Mucosa of rectum (tissue), 2 donors: ENCODE measurements at regions not wholly inside any gene's neighbourhood (a gene's known extent, or its start where the extent isn't known, plus 50 kb on each side); places are given as distances from the start of the nearest gene placed in this dataset.

Experiments used
- H3K27ac ChIP-seq, 2 donors: one replicate each; pipeline ENCODE4 v1.7.0; 2013; ENCODE audit warnings: inconsistent platforms in 2 of 2, low read depth in 2 of 2, low read length in 2 of 2
- H3K27me3 ChIP-seq, 2 donors: one replicate each; pipeline ENCODE4 v1.7.0; 2013; ENCODE audit warnings: low read length in 2 of 2; ENCODE audit not compliant: control insufficient read depth in 2 of 2, insufficient read depth in 2 of 2
- H3K36me3 ChIP-seq, 2 donors: one replicate each; pipeline ENCODE4 v1.7.0; 2013; ENCODE audit warnings: low read length in 2 of 2; ENCODE audit not compliant: control insufficient read depth in 2 of 2, insufficient read depth in 2 of 2
- H3K4me1 ChIP-seq, 2 donors: one replicate each; pipeline ENCODE4 v1.7.0; 2013; ENCODE audit warnings: low read length in 2 of 2, mild to moderate bottlenecking in 1 of 2; ENCODE audit not compliant: control insufficient read depth in 2 of 2, insufficient read depth in 2 of 2
- H3K4me3 ChIP-seq, 2 donors: one replicate each; pipeline ENCODE4 v1.7.0; 2013; ENCODE audit warnings: low read length in 2 of 2
- H3K9ac ChIP-seq, 2 donors: one replicate each; pipeline ENCODE4 v1.7.0; 2013; ENCODE audit warnings: low read length in 2 of 2, low read depth in 1 of 2, mild to moderate bottlenecking in 1 of 2
- H3K9me3 ChIP-seq, 2 donors: one replicate each; pipeline ENCODE4 v1.7.0; 2013; ENCODE audit warnings: low read length in 2 of 2; ENCODE audit not compliant: control insufficient read depth in 2 of 2
- donor health status: healthy.
- donor health status: Normal muscosa, but diverticular disease.

DNA sequence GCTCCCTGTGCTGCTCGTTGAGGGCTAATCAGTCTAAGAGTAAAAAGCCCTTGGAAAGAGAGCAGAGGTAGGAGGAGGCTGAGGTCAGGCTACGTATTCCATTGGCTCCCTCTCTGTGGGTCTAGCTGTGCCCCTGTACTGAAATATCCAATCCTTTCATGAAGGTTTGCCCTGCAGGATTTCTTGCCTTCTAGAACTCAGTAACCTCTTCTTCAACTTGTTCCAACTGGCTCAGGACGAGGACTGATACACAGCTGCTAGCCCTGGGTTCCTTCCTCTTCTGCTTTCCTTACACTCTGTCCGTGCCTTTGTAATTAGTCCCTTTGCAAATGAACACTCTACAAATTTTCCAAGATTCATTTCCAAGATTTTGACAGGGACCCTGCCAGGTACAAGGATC is 560.5 kb downstream of the ACTR3B start:
- no peak overlapping the region for H3K27ac ChIP-seq
- no peaks in the 10 kb centered on the region for H3K4me1 ChIP-seq
- H3K9me3 ChIP-seq = no peaks in the 10 kb centered on the region
- H3K27me3 ChIP-seq = no peaks in the 10 kb centered on the region
- H3K36me3 ChIP-seq = no peaks in the 10 kb centered on the region
- H3K9ac ChIP-seq = no peak overlapping the region
- no peak overlapping the region for H3K4me3 ChIP-seq

DNA sequence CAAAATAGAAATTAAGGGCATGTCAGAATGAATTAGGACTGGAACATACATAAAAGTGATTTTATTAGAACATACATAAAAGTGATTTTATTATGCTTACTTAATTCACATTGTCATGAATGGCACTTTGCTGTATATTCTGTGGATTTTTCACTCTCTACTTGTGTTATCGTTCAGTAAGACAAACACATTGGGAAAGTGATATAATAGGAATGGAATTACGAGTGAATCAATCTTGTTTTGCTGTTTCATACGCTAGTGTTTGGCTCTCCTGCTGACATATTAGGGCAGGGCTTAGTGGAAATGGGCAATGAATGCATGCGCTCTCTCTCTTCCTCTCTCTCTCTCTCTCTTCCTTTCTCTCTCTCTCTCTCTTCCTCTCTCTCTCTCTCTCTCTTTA is 561.1 kb downstream of the ACTR3B start:
- Histone ChIP-seq H3K36me3 (no peaks in the 10 kb centered on the region), H3K27me3 (no peaks in the 10 kb centered on the region), H3K27ac (no peak overlapping the region), H3K9ac (no peak overlapping the region), H3K9me3 (no peaks in the 10 kb centered on the region), H3K4me1 (no peaks in the 10 kb centered on the region), H3K4me3 (no peak overlapping the region)

DNA sequence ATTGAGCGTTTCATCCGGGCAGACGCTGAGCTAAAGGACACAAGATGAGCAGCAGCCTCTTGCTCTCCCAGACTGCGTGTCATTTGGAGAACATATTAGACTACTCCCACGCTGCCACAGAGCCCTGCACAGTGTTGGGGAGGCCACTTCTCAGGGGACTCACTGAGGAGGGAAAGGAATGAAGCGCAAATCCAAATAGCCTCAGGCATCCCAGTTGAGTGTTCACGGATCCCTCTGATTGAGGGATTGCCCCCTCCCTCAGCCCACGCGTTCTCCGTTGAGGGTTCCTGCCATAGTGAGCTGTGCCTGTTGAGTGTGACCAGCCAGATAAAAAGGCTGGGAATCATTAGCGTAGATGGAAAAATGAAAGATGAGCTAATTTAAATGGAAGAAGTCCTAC is 563.4 kb downstream of the ACTR3B start:
- H3K27ac ChIP-seq = no peak overlapping the region
- H3K4me1 ChIP-seq = no peaks in the 10 kb centered on the region
- peaks cover 0 to 4% of the 10 kb centered on the region in 2 donors for H3K9me3 ChIP-seq
- no peaks in the 10 kb centered on the region for H3K27me3 ChIP-seq
- no peak overlapping the region for H3K9ac ChIP-seq
- no peak overlapping the region for H3K4me3 ChIP-seq
- H3K36me3 ChIP-seq = no peaks in the 10 kb centered on the region

DNA sequence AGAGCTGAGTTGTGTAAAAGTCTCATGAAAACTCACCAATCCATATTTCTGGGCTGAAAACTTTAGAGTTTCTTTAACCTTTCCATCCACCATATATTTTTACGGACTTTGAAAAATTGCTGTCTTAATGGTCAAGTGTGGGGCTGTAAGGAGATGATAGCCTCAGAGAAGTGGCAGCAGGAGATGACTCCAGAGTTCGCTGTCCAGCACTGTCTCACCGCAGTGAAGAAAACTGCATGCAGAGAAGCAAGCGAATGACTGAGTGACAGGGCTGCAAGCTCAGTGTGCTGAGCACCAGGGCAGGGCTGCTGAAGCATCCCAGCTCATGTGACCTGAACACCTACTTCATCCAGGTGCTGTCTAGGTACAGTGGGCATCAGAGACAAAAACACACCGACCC is 564.5 kb downstream of the ACTR3B start:
- H3K4me3 ChIP-seq = no peak overlapping the region
- no peaks in the 10 kb centered on the region for H3K27me3 ChIP-seq
- no peak overlapping the region for H3K27ac ChIP-seq
- H3K4me1 ChIP-seq = no peaks in the 10 kb centered on the region
- H3K36me3 ChIP-seq = no peaks in the 10 kb centered on the region
- no peak overlapping the region for H3K9ac ChIP-seq
- peaks cover 0 to 4% of the 10 kb centered on the region in 2 donors for H3K9me3 ChIP-seq

DNA sequence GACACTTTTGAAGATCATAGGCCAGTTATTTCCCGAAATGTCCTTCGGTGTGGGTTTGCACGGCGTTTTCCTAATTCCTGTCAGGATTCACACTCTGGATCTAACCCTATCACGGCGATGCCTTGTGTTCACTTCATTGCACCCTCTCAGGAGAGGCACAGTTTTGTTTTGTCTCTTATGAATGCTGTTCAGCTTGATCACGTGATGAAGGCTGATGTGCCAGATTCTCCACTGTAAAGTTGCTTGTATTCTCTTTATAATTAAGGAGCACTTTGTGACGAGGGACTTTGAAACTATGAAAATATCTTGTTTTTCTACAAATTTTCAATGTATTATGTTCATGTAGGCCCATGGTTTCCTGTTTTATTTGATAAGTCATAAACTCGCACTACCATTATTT is 568.1 kb downstream of the ACTR3B start:
- Histone ChIP-seq H3K9me3 (peaks cover 3 to 8% of the 10 kb centered on the region in 2 donors), H3K4me1 (no peaks in the 10 kb centered on the region), H3K36me3 (no peaks in the 10 kb centered on the region), H3K9ac (no peak overlapping the region), H3K27ac (no peak overlapping the region), H3K27me3 (no peaks in the 10 kb centered on the region), H3K4me3 (no peak overlapping the region)

DNA sequence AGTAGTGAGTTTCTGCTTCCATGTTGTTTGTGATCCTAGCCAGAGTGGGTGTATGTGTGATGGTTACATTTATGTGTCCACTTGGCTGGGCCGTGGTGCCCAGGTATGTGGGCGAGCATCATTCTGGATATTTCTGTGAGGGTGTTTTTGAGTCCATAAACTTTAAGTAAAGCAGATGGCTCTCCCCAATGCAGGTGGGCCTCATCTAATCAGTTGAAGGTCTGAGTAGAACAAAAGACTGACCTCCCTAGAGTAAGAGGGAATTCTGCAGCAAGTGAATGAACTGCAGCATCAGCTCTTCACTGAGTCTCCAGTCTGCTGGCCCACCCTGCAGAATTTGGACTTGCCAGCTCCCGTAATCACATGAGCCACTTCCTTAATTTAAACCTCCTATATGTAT is 571.9 kb downstream of the ACTR3B start:
- Histone ChIP-seq H3K4me3 (no peak overlapping the region), H3K9ac (no peak overlapping the region), H3K4me1 (no peaks in the 10 kb centered on the region), H3K36me3 (no peaks in the 10 kb centered on the region), H3K27me3 (no peaks in the 10 kb centered on the region), H3K9me3 (peaks cover 3 to 8% of the 10 kb centered on the region in 2 donors), H3K27ac (no peak overlapping the region)

DNA sequence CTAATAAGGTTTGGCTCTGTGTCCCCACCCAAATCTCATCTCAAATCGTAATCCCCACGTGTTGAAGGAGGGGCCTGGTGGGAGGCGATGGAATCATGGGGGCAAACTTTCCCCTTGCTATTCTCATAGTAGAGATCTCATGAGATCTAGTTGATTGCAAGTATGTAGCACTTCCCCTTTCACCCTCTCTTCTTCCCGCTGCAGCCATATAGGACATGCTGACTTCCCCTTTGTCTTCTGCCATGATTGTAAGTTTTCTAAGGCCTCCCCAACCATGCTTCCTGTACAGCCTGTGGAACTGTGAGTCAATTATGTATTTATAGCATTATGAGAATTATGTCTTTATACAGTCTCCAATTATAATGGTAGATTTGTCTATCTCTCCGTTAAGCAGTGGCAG is 594.5 kb downstream of the ACTR3B start:
- H3K4me3 ChIP-seq = no peak overlapping the region
- H3K36me3 ChIP-seq = no peaks in the 10 kb centered on the region
- H3K27ac ChIP-seq = no peak overlapping the region
- H3K9ac ChIP-seq = no peak overlapping the region
- no peaks in the 10 kb centered on the region for H3K4me1 ChIP-seq
- H3K27me3 ChIP-seq = no peaks in the 10 kb centered on the region
- no peaks in the 10 kb centered on the region for H3K9me3 ChIP-seq

DNA sequence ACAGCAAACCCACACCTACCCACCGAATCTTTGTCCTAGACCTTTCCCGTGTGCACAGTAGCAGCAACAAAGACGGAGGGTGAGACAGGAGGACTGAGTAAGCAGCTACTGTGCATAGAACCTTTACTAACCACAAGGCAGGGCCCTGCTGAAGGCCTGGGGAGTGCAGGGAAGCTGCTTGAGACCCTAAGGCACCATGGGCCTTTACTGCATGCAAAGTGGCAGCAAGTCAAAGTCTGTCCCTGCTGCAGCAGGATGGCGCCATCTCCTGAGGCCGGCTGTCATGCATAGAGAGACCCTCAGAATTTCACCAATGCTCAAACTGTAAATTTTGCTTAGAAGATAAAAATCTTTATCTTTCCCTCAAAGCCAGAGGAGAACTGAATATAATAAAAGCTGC is 610.5 kb downstream of the ACTR3B start:
- Histone ChIP-seq H3K4me3 (no peak overlapping the region), H3K9me3 (no peaks in the 10 kb centered on the region), H3K9ac (no peak overlapping the region), H3K36me3 (no peaks in the 10 kb centered on the region), H3K27ac (no peak overlapping the region), H3K27me3 (no peaks in the 10 kb centered on the region), H3K4me1 (no peaks in the 10 kb centered on the region)

DNA sequence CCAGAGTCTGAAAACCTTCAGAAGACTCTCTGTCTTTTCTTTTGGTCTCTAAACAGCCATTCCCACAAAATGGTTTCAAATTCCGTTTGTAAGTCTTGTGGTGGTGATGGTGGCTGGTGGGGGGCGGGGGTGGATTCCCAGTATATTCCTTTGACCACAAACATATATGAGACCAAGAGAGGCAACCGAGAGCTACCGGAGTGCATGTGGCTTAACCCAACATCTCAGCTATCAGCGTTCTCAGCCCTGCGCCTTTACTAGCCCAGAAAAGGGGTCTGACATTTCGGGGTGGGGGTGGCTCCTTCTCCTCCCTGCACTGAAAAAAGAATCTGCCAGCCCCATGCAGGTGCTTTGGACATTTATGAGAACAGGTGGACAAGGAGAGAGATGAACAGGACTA is 621.1 kb downstream of the ACTR3B start:
- no peaks in the 10 kb centered on the region for H3K36me3 ChIP-seq
- H3K27ac ChIP-seq = no peak overlapping the region
- no peaks in the 10 kb centered on the region for H3K27me3 ChIP-seq
- no peak overlapping the region for H3K4me3 ChIP-seq
- H3K4me1 ChIP-seq = no peaks in the 10 kb centered on the region
- H3K9me3 ChIP-seq = no peaks in the 10 kb centered on the region
- H3K9ac ChIP-seq = no peak overlapping the region

DNA sequence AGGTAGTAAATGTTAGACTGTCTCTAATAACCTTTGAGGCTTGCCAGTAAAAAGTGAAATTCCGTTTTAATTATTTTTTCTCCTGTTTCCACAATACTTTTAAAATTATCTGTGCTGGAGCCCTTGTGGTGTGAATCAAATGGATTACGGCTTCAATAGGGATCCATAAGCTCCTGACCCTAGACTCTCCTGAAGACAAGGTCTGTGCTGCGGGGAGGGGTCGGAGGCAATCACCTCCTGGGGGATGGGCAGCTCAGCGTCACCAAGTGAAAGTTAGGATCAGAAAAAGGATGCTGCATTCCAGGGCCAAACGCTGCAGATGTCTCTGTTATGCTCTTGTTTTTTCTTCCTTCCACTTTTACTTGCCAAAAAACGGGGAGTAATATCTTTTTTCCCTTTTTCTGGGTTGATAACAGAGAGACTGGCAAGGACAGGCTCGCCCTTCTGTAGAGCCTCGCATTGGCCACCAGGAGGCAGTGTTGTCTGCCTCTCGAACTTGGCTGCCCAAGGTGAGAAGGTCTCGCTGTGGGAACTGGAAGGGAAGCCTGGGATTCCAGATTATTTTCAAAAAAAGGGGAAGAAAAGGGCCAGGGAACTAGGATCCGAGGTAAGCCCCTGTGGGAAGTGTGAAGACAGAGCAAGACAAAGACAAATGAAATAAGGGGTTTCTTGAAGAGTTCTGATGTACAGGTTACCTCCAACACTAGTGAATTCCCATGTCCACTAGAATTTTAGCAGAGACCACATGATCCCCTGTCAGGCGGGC is 621.9 kb downstream of the ACTR3B start:
- Histone ChIP-seq H3K9ac (no peak overlapping the region), H3K36me3 (no peaks in the 10 kb centered on the region), H3K4me3 (no peak overlapping the region), H3K27ac (no peak overlapping the region), H3K4me1 (no peaks in the 10 kb centered on the region), H3K27me3 (no peaks in the 10 kb centered on the region), H3K9me3 (no peaks in the 10 kb centered on the region)
